GM19328 (cell line): ENCODE measurements at regions not wholly inside any gene's neighbourhood (a gene's known extent, or its start where the extent isn't known, plus 50 kb on each side); places are given as distances from the start of the nearest gene placed in this dataset.
"Not testable (repeated sequence)": the region's sequence is repeated elsewhere in the genome, so short reads cannot be mapped to it uniquely, and the experiment has no call there.

Source experiments
- ATAC-seq: cut with Tn5 transposase; IDR thresholded peaks from one replicate; pipeline ENCODE4 v1.9.1; 2021; ENCODE audit warnings: mild to moderate bottlenecking, moderate library complexity; ENCODE audit not compliant: unreplicated experiment

GRCh38 chr5:56763711-56764466 lies 51.5 kb upstream of the MAP3K1 start:
- ATAC-seq, result no peak

DNA sequence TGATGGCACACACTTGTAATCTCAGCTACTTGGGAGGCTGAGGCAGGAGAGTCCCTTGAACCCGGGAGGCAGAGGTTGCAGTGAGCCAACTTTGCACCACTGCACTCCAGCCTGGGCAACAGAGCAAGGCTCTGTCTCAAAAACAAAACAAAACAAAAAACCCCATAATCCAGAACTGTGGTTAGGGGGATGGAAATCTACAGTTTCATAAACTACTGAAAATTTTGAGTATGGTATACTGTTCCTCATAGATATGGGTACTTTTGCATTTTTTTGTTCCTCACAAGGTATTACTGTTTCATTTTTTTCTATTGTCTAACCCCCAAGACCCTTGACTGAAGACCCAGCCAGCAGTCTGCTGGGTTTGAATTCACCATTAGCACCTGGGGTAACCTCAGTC lies 52.2 kb upstream of the MAP3K1 start:
- no peak for ATAC-seq

DNA sequence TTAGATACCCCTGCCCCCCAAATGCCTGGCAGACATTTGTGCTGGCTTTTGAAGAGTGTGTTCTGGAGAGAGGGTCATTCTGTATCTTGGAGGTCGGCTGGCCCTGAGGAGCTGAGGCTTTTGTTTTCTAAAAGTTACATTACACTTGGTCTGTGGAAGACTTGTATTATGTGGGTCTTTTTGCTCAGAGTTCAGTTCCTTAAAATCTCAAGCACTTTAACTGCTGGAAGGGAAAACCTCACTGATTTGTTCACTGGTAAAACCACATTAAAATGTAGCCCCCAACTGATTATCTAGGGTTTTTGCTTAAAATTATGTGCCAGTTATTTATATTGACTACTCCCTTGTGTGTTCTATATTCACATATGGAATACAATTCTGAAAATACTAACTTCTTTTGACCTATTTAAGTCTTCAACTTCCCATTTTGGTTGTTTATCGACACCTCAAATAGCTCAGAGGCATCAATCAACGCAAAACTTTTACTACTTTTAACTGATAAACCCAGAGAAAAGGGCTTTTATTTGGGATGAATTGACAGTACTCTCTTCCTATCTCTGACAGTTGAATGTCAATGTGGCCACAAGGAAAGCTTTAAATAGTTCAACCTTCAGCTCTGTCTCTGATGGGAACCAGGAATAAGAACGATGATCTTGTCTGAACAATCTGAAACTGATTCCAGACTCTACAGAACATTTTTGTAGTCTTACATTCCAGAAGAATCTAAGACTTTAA lies 54.0 kb upstream of the MAP3K1 start:
- ATAC-seq, result no peak

DNA sequence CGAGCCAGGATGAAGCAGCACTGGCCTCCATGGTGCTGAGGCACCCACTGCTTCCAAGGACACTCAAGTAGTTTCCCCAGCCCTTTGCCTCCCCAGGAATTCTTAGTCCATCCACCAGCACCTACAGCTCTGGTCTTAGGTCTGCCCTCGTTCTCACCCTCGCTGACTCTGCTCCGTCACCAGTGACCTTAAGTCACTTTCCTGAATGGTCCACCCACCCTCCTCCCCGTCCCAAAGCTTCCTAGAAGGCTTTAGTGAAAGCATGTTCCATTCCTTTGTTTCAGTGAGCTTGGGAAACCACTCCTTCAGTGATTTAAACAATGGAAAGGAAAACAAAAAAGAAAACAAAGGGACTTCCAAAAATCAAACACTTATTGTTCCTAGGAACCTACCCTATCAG lies 54.6 kb upstream of the MAP3K1 start:
- no peak for ATAC-seq

- ATAC-seq, result no peak
Observed at GRCh38 chr5:56759521-56760216, 55.7 kb upstream of the MAP3K1 start.

DNA sequence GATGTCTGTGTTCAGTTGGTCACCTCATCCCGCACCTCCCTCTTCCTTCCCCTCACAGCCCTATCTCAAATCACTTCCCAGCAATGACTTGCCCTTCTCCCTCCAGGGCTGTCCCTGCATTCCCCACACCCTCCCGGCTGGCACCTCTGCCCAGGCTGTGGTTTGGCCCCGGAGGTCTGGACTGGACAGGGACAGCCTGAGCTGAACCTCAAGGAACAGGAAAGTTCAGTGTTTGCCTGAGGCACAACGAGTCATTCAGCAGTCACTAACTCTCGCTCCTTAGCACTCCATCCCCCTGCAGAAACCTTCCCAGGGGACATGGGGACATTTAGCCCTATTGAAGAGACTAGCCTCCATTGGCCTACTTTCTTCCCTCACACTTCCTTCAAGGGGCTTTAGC lies 58.3 kb upstream of the MAP3K1 start:
- no peak for ATAC-seq

DNA sequence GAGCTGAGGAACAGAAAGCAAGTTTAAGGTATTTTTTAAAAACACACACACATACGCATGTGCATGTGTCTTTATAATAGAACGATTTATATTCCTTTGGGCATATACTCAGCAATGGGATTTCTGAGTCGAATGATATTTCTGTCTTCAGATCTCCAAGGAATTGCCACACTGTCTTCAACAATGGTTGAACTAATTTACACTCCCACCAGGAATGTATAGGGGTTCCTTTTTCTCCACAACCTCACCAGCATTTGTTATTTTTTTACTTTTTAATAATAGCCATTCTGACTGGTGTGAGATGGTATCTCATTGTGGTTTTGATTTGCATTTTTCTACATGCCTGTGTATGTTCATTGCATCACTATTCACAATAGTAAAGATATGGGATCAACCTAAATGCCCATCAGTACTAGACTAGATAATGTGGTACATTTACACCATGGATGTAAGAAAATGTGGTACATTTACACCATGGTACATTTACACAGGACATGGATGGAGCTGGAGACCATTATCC lies 60.3 kb upstream of the MAP3K1 start:
- no peak for ATAC-seq

- ATAC-seq, result not testable (repeated sequence)
Observed at GRCh38 chr5:56753588-56753987, 61.8 kb upstream of the MAP3K1 start.

GRCh38 chr5:56751572-56752313 lies 63.6 kb upstream of the MAP3K1 start:
- no peak for ATAC-seq

GRCh38 chr5:56749842-56750241 lies 65.5 kb upstream of the MAP3K1 start:
- no peak for ATAC-seq

DNA sequence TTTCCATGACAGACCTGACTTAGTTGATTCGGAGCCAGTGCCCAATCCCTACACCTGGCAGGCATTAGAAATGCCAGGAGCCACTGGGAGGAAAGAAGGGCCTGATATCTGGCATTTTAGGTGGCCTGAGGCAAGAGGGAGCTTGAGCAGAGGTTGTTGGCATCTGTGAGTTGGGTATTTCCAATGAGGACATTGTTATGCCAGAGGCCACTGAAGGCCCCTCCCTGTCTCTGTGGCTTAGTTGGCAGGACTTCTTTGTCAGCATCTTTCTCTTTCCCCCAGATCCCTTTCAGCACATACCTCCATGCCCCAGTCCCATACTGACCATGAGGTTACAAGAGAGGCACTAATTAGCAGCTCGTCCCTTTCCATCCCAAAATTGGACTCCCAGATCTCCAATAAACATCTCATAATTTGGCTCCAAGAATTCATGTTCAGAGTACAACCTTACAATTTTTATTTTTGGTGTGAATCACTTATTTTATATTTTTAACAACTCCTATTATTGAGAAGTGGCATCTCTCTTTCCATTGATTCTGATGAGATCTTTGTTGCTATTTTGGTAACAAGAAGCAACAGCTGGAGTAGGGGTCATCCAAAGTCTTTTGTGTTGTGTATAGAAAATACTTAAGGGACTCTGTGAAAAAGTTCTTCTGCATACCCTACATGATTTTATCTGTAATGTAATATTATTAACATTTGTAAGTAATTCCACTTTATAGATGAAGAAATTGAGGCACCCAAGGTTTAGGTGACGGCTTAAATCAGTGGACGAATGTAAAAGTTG lies 68.6 kb upstream of the MAP3K1 start:
- no peak for ATAC-seq

GRCh38 chr5:56745864-56746263 lies 69.5 kb upstream of the MAP3K1 start:
- ATAC-seq, result no peak

- no peak for ATAC-seq
Observed at GRCh38 chr5:56740868-56741267, 74.5 kb upstream of the MAP3K1 start.

DNA sequence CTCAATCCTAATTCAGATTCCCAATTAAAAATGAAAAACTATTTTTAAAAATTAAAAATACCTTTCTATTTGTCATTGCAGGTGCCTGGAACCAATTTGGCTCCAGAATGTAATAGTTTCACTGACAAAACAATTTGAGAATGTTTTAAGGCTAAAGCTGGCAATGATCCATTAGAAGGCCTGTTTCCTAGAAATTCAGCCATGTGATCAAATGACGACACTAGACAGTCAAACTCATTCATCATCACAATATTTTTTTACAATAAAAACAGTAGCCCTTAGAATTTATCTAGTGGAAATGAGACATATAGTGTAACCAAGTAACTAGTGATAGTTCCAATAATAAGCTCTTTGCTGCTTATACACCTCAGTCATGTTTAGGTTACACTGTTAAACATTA lies 75.4 kb upstream of the MAP3K1 start:
- ATAC-seq, result no peak

DNA sequence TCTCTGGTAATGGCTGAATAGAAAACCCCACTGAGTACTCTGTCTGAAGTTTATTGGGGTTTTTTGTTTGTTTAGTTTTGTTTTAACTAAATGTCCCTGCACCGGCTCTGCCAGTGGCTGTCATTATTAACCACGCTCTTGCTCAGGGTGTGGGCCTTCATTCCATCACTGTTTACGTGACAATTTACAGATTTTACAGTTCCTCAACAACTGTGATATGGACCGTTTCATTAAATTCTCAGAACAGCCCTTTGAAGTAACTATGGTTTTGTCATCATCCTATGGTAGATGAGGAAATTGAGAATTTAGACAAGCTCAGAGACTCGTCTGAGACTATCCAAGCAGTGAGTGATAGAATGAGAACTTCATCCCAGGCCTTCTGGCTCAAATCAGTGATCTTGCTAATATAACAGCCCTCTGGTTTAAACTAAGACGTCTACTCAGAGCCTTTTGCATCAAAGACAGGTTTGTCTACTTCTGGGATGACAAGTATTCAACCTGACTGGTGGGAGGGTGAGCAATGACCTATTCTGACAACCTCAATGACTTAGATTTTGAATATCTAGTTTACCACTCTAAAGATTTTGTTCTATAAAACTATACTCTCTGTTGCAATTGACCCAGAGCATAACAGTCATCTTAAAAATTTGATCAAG lies 77.3 kb upstream of the MAP3K1 start:
- ATAC-seq, result no peak

GRCh38 chr5:56737002-56737621 lies 78.2 kb upstream of the MAP3K1 start:
- no peak for ATAC-seq

DNA sequence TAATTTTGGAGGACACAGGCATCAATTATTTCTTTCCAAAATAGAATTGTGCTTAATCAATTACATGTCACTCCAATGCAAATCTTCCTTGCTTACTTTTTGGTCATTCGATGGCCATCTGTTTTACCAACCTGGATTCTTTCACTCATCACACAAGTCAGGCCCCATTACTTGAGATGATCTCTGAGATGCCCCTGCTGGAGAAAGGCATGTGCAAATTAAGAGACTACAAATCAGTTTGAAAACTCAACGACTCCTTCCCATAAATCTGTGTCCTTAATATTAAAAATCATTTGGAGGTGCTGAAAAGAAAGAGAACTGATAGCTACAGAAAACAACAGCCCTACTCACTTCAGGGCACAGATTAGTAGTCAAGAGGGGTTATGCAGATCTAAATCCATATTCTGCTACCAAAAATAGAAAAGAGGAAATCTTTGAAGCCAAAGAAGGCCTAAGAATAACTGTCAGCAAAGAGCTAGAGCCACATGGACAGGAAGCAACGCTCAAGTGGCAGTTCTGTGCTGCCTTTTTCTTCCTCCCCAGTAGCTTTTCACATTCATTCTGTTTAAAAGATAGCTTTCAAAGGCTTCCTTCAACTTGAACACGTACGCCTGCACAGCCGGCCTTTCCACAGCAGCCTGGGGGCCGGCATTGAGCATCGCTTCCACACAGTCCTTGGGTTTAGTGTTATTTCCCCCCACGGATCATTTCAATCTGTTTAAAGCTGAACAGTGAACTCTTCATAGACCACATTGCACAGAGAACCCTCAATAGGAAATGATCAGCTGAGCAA lies 79.3 kb upstream of the MAP3K1 start:
- no peak for ATAC-seq

DNA sequence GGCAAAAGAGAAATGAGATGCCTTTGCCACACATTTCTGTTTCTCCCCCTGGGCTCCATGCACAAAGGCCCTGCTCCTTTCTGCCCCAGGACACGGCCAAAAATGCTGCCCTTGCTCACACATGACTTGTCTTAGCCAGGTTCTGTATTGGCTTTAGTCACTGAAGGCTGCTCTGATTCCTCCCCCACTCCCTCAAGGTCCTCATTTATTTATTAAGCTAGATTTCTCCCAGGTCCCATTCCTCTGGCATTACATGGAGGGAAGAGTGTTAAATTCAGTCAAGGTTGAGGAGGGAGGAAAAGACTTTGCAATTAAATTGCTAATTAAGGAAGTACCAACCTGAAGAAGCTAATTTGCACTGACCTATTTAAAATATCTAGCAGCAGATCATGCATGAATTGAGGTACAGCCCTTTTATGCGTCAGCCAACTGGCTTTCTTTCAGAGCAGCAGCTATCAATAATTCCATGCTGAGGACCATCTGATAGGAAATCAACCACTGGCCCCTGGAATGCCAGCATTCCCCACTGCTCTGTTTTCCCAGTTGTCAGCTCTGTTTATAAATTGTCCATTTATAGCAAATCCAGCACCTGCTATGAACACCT lies 81.2 kb upstream of the MAP3K1 start:
- no peak for ATAC-seq
